ENCODE measurements at regions not wholly inside any gene's neighbourhood (a gene's known extent, or its start where the extent isn't known, plus 50 kb on each side); places are given as distances from the start of the nearest gene placed in this dataset.

GRCh38 chr21:17930093-17930492, 110.9 kb upstream of the C21orf91 start:
- TF ChIP-seq, protein P1, sequence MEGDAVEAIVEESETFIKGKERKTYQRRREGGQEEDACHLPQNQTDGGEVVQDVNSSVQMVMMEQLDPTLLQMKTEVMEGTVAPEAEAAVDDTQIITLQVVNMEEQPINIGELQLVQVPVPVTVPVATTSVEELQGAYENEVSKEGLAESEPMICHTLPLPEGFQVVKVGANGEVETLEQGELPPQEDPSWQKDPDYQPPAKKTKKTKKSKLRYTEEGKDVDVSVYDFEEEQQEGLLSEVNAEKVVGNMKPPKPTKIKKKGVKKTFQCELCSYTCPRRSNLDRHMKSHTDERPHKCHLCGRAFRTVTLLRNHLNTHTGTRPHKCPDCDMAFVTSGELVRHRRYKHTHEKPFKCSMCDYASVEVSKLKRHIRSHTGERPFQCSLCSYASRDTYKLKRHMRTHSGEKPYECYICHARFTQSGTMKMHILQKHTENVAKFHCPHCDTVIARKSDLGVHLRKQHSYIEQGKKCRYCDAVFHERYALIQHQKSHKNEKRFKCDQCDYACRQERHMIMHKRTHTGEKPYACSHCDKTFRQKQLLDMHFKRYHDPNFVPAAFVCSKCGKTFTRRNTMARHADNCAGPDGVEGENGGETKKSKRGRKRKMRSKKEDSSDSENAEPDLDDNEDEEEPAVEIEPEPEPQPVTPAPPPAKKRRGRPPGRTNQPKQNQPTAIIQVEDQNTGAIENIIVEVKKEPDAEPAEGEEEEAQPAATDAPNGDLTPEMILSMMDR (conservative IDR thresholded peaks at IDR 0.05 in 1 of 2, IDR thresholded peaks at IDR 0.05 in 1 of 2; ENCODE audit: extremely low read depth in 1 of 2, insufficient read depth in 1 of 2, low read depth in 1 of 2, low read length in 2 of 2) = no peak
- no peak for TF ChIP-seq EZH2 (IDR thresholded peaks at IDR 0.05; ENCODE audit: borderline replicate concordance, low read length)

Measured in mammary epithelial cell (primary cell).